OCI-LY3 (cell line): ENCODE measurements at regions not wholly inside any gene's neighbourhood (a gene's known extent, or its start where the extent isn't known, plus 50 kb on each side); places are given as distances from the start of the nearest gene placed in this dataset.

ENCODE experiments used
- H2AFZ ChIP-seq: fragments of 200-600, 300-600 bp; shearing (Covaris generic); 2 replicates; pipeline ENCODE4 v1.6.0; 2014; ENCODE audit warnings: antibody characterized with exemption, low read depth, low read length
- H3K27ac ChIP-seq: fragments of 200-600, 300-600 bp; sonication (generic); 2 replicates; pipeline ENCODE4 v1.5.1; 2014; ENCODE audit warnings: mild to moderate bottlenecking, low read length, moderate library complexity, mixed read lengths
- H3K27me3 ChIP-seq: fragments of 200-600, 300-600 bp; sonication (generic); 2 replicates; pipeline ENCODE4 v1.6.1; 2014; ENCODE audit warnings: low read depth, low read length, mixed read lengths
- H3K36me3 ChIP-seq: fragments of 200-600, 300-600 bp; sonication (generic); replicated peaks from 2 replicates; pipeline ENCODE3; 2014; ENCODE audit warnings: low read depth, low read length, mixed read lengths
- H3K4me1 ChIP-seq: fragments of 300-600, 200-600 bp; sonication (generic); 2 replicates; pipeline ENCODE4 v1.6.1; 2014; ENCODE audit warnings: low read length, mixed read lengths
- H3K4me2 ChIP-seq: fragments of 200-600, 300-600 bp; sonication (generic); 2 replicates; pipeline ENCODE4 v1.6.1; 2014; ENCODE audit warnings: low read length, mixed read lengths
- H3K4me3 ChIP-seq: fragments of 300-600, 200-600 bp; sonication (generic); 2 replicates; pipeline ENCODE4 v1.5.1; 2014; ENCODE audit warnings: antibody characterized with exemption, mild to moderate bottlenecking, low read length, moderate library complexity
- H3K79me2 ChIP-seq: fragments of 300-600, 200-600 bp; shearing (Covaris generic); 2 replicates; pipeline ENCODE4 v1.6.1; 2014; ENCODE audit warnings: mild to moderate bottlenecking, low read length, mixed read lengths
- H3K9ac ChIP-seq: fragments of 300-600, 200-600 bp; shearing (Covaris generic); 2 replicates; pipeline ENCODE4 v1.6.0; 2014; ENCODE audit warnings: mild to moderate bottlenecking, low read length, moderate library complexity
- H3K9me3 ChIP-seq: fragments of 200-600, 300-600 bp; shearing (Covaris generic); 2 replicates; pipeline ENCODE4 v1.6.1; 2014; ENCODE audit warnings: low read length, mixed read lengths; ENCODE audit not compliant: insufficient read depth
- H4K20me1 ChIP-seq: fragments of 200-600, 300-600 bp; sonication (generic); 2 replicates; pipeline ENCODE4 v1.6.1; 2016; ENCODE audit warnings: low read length, mixed read lengths; ENCODE audit not compliant: insufficient read depth
- CTCF ChIP-seq: fragments of 200-600, 300-600 bp; sonication (generic); IDR thresholded peaks from 2 replicates; pipeline ENCODE4 v1.5.1; 2014; ENCODE audit warnings: antibody characterized with exemption, low read length, low read depth
- EZH2phosphoT487 ChIP-seq: fragments of 200-600 bp; shearing (Covaris generic); IDR thresholded peaks from 2 replicates; pipeline ENCODE4 v1.6.1; 2018; ENCODE audit warnings: antibody characterized with exemption, mixed run types, low read depth

- no peak overlapping the region for H3K27ac ChIP-seq
- H3K4me3 ChIP-seq = no peak overlapping the region
- no peak overlapping the region for H3K4me2 ChIP-seq
- H3K79me2 ChIP-seq = no peaks in the 10 kb centered on the region
- H3K36me3 ChIP-seq = no peaks in the 10 kb centered on the region
- TF ChIP-seq CTCF = no peak
- TF ChIP-seq EZH2phosphoT487 = no peak
- no peaks in the 10 kb centered on the region for H3K4me1 ChIP-seq
- H3K9ac ChIP-seq = no peak overlapping the region
- no peaks in the 10 kb centered on the region for H3K9me3 ChIP-seq
- H3K27me3 ChIP-seq = no peaks in the 10 kb centered on the region
- no peaks in the 10 kb centered on the region for H4K20me1 ChIP-seq
- no peak overlapping the region for H2AFZ ChIP-seq
These were observed 158.8 kb upstream of the SEMA3E start for GRCh38 chr7:83807774-83808173.

- Histone ChIP-seq H3K4me2 (no peak overlapping the region), H3K9me3 (no peaks in the 10 kb centered on the region)
These were observed 157.6 kb upstream of the SEMA3E start for GRCh38 chr7:83806538-83806937.

GRCh38 chr7:83799333-83799732 lies 150.4 kb upstream of the SEMA3E start:
- Histone ChIP-seq H3K36me3 (peaks cover 17% of the 10 kb centered on the region), H3K4me2 (peak overlapping the region; percentile 71), H4K20me1 (no peaks in the 10 kb centered on the region), H3K4me1 (peaks cover 61% of the 10 kb centered on the region), H2AFZ (no peak overlapping the region; the same call in 1 of the 2 replicates), H3K9ac (peak overlapping the region; percentile 60), H3K9me3 (0 out of 2 replicates have a peak, but pooled peaks cover 4% of the 10 kb centered on the region), H3K79me2 (no peaks in the 10 kb centered on the region), H3K4me3 (peak overlapping the region; percentile 50), H3K27me3 (no peaks in the 10 kb centered on the region), H3K27ac (peak overlapping the region; percentile 92)
- TF ChIP-seq CTCF = no peak
- no peak for TF ChIP-seq EZH2phosphoT487

More at GRCh38 chr7:83806538-83806937, 157.6 kb upstream of the SEMA3E start:
- Histone ChIP-seq H3K27ac (no peak overlapping the region), H2AFZ (no peak overlapping the region), H4K20me1 (no peaks in the 10 kb centered on the region), H3K9ac (no peak overlapping the region), H3K27me3 (no peaks in the 10 kb centered on the region), H3K79me2 (no peaks in the 10 kb centered on the region), H3K4me1 (no peaks in the 10 kb centered on the region), H3K36me3 (peaks cover 5% of the 10 kb centered on the region), H3K4me3 (no peak overlapping the region)
- TF ChIP-seq CTCF = no peak
- no peak for TF ChIP-seq EZH2phosphoT487

- Histone ChIP-seq H3K4me3 (peak overlapping the region; percentile 50), H3K36me3 (peaks cover 17% of the 10 kb centered on the region), H4K20me1 (no peaks in the 10 kb centered on the region), H3K27ac (peak overlapping the region; percentile 92), H2AFZ (no peak overlapping the region), H3K9ac (peak overlapping the region; percentile 60), H3K4me2 (peak overlapping the region; percentile 71), H3K27me3 (no peaks in the 10 kb centered on the region), H3K9me3 (0 out of 2 replicates have a peak, but pooled peaks cover 4% of the 10 kb centered on the region), H3K4me1 (peaks cover 69% of the 10 kb centered on the region), H3K79me2 (no peaks in the 10 kb centered on the region)
- TF ChIP-seq CTCF = no peak
- TF ChIP-seq EZH2phosphoT487 = no peak; the same call in 1 of the 2 replicates
These were observed 149.6 kb upstream of the SEMA3E start for GRCh38 chr7:83798489-83798888.
